K562 (cell line): ENCODE measurements at regions not wholly inside any gene's neighbourhood (a gene's known extent, or its start where the extent isn't known, plus 50 kb on each side); places are given as distances from the start of the nearest gene placed in this dataset.

Experiments used
- ATAC-seq: fragments of 200-7000 bp; cut with Tn5 transposase; 3 replicates; pipeline ENCODE4 v1.9.1; 2020; ENCODE audit warnings: moderate library complexity
- BruUV-seq: library from RNA; stranded (reverse); fragments of 400-500 nt; replicated peaks from 2 replicates; lab custom pipeline; 2021; lab: Mats Ljungman, UMichigan
- CTCF ChIA-PET: fragments of 300-600 bp; formaldehyde crosslinking; extraction: SDS; loops from one replicate; lab custom pipeline; 2021; ENCODE audit warnings: low intra/inter-chr PET ratio; lab: Yijun Ruan, JAX
- POLR2A ChIA-PET: fragments of 300-600, 350-650 bp; sonication (Branson Sonifier 250); formaldehyde crosslinking; extraction: SDS; loops from one replicate; lab custom pipeline; 2021; ENCODE audit warnings: antibody characterized with exemption, inconsistent platforms; lab: Yijun Ruan, JAX
- DNase-seq, 4 experiments: peaks; one replicate each; pipeline versions ENCODE4 v3.0.0 to v3.0.0-alpha.2; 2011 to 2018; ENCODE audit warnings: low spot score in 3 of 4, mixed read lengths in 3 of 4; ENCODE audit errors: extremely low read depth in 1 of 4
- FAIRE-seq: peaks from 2 replicates; lab custom pipeline; 2011; peaks lifted over from hg19 to GRCh38; lab: Jason Lieb, UNC
- H2AFZ ChIP-seq: 2 replicates; pipeline ENCODE4 v1.6.0; 2011; ENCODE audit warnings: low read depth, low read length, control low read depth, inconsistent platforms
- H3K27ac ChIP-seq: fragments of 200-600 bp; 3 replicates; pipeline ENCODE4 v1.8.0; 2011; ENCODE audit warnings: low read depth, mild to moderate bottlenecking, control low read depth, inconsistent platforms, low read length, moderate library complexity, mixed read lengths; ENCODE audit errors: extremely low read depth
- H3K27me3 ChIP-seq, 2 experiments: fragments of 300-600 bp in 1 of 2; 2 replicates in 1 of 2; 3 replicates in 1 of 2; pipeline versions ENCODE4 v1.6.0 to v1.8.0; 2011; ENCODE audit warnings: inconsistent platforms in 2 of 2, low read length in 2 of 2, mild to moderate bottlenecking in 1 of 2, mixed read lengths in 1 of 2, moderate library complexity in 1 of 2; ENCODE audit not compliant: control insufficient read depth in 2 of 2, insufficient read depth in 2 of 2
- H3K36me3 ChIP-seq: fragments of 300-600 bp; 3 replicates; pipeline ENCODE4 v1.8.0; 2011; ENCODE audit warnings: mild to moderate bottlenecking, low read length, inconsistent platforms; ENCODE audit not compliant: control insufficient read depth, insufficient read depth
- H3K4me1 ChIP-seq, 2 experiments: fragments of 200-600 bp in 1 of 2; replicated peaks in 1 of 2; 2 replicates in 1 of 2; 3 replicates in 1 of 2; pipeline versions ENCODE4 v1.5.1 to v1.8.0; 2011; ENCODE audit warnings: inconsistent platforms in 2 of 2, low read length in 2 of 2, mild to moderate bottlenecking in 1 of 2, mixed read lengths in 1 of 2, moderate library complexity in 1 of 2; ENCODE audit not compliant: control insufficient read depth in 2 of 2, insufficient read depth in 2 of 2
- H3K4me2 ChIP-seq: 2 replicates; pipeline ENCODE4 v1.6.1; 2011; ENCODE audit warnings: low read length, control low read depth, inconsistent platforms, mixed read lengths; ENCODE audit not compliant: insufficient read depth
- H3K4me3 ChIP-seq: fragments of 200-600 bp; sonication (generic), shearing (Covaris generic); 2 replicates; pipeline ENCODE4 v1.5.1; 2016; ENCODE audit warnings: control low read depth, inconsistent platforms
- H3K79me2 ChIP-seq: fragments of 200-600 bp; 3 replicates; pipeline ENCODE4 v1.8.0; 2011; ENCODE audit warnings: low read length, inconsistent platforms; ENCODE audit not compliant: control insufficient read depth, insufficient read depth
- H3K9ac ChIP-seq, 2 experiments: 2 replicates each; pipeline versions ENCODE4 v1.6.0 to v1.6.1; 2011; ENCODE audit warnings: low read depth in 2 of 2, low read length in 2 of 2, control low read depth in 1 of 2, inconsistent platforms in 1 of 2, mild to moderate bottlenecking in 1 of 2, mixed read lengths in 1 of 2; ENCODE audit not compliant: insufficient read depth in 1 of 2
- H3K9me1 ChIP-seq: one replicate; pipeline ENCODE4 v1.6.0; 2011; ENCODE audit warnings: inconsistent platforms, mild to moderate bottlenecking, low read length, moderate library complexity; ENCODE audit not compliant: control insufficient read depth, insufficient read depth
- H3K9me3 ChIP-seq: replicated peaks from 2 replicates; pipeline ENCODE4 v1.5.1; 2011; ENCODE audit warnings: low read depth, low read length, inconsistent platforms; ENCODE audit not compliant: control insufficient read depth, insufficient read depth
- H4K20me1 ChIP-seq: replicated peaks from 2 replicates; pipeline ENCODE4 v1.6.1; 2011; ENCODE audit warnings: low read length, inconsistent platforms, mixed read lengths; ENCODE audit not compliant: control insufficient read depth, insufficient read depth
- CXXC5 ChIP-seq: fragments of 250-450 bp; sonication (Bioruptor Pico); IDR thresholded peaks from 2 replicates; pipeline ENCODE4 v1.8.0; 2022; ENCODE audit warnings: inconsistent platforms, mild to moderate bottlenecking, moderate library complexity
- DDX20 ChIP-seq: fragments of 450-650 bp; IDR thresholded peaks from 2 replicates; pipeline ENCODE4 v1.6.1; 2016; ENCODE audit warnings: missing genetic modification characterization, low read depth, mild to moderate bottlenecking, missing compliant biosample characterization, moderate library complexity
- ELF2 ChIP-seq: fragments of 250-450 bp; sonication (Bioruptor Pico); IDR thresholded peaks from 2 replicates; pipeline ENCODE4 v1.5.0; 2021; ENCODE audit warnings: mild to moderate bottlenecking
- FOXK1 ChIP-seq: sonication (generic); formaldehyde crosslinking; IDR thresholded peaks from 2 replicates; pipeline ENCODE4 v1.8.0; 2022; ENCODE audit warnings: missing genetic modification reagents, mild to moderate bottlenecking, borderline replicate concordance
- FOXM1 ChIP-seq, 2 experiments: fragments of 450-650 bp in 1 of 2; sonication (generic) in 1 of 2; formaldehyde crosslinking in 1 of 2; IDR thresholded peaks; 2 replicates each; pipeline versions ENCODE4 v1.6.1 to v1.9.0; 2017 to 2022; ENCODE audit warnings: low read depth in 2 of 2, mild to moderate bottlenecking in 2 of 2, missing genetic modification reagents in 1 of 2, moderate library complexity in 1 of 2
- ILK ChIP-seq: fragments of 450-650 bp; IDR thresholded peaks from 2 replicates; pipeline ENCODE4 v1.6.1; 2016; ENCODE audit warnings: missing genetic modification characterization, low read depth, mild to moderate bottlenecking, missing compliant biosample characterization, moderate library complexity, borderline replicate concordance
- OTX1 ChIP-seq: fragments of 450-650 bp; formaldehyde crosslinking; IDR thresholded peaks from 2 replicates; pipeline ENCODE4 v1.4.0; 2022; ENCODE audit warnings: mild to moderate bottlenecking
- POLR2G ChIP-seq: fragments of 200-400 bp; formaldehyde crosslinking; IDR thresholded peaks from 2 replicates; pipeline ENCODE4 v1.6.1; 2017; ENCODE audit warnings: low read depth, mild to moderate bottlenecking, antibody characterized with exemption, low read length, moderate library complexity
- SAFB ChIP-seq: fragments of 200-400 bp; formaldehyde crosslinking; IDR thresholded peaks from 2 replicates; pipeline ENCODE4 v1.6.1; 2017; ENCODE audit warnings: low read depth, low read length, borderline replicate concordance
- TAF7 ChIP-seq: fragments of 450-650 bp; IDR thresholded peaks from 2 replicates; pipeline ENCODE4 v1.6.1; 2016; ENCODE audit warnings: missing genetic modification characterization, missing compliant biosample characterization
- ZNF212 ChIP-seq: fragments of 450-650 bp; formaldehyde crosslinking; IDR thresholded peaks from 2 replicates; pipeline ENCODE4 v1.4.0; 2020; ENCODE audit warnings: mild to moderate bottlenecking
- ZNF584 ChIP-seq: fragments of 200-800 bp; sonication (Bioruptor generic); IDR thresholded peaks from 2 replicates; pipeline ENCODE4 v1.6.1; 2016; ENCODE audit warnings: low read depth, mild to moderate bottlenecking, missing genetic modification characterization, missing compliant biosample characterization
- WGBS: fragments of 100-300 bp; shearing (Covaris generic); methylation state at CpG from one replicate; pipeline ENCODE4 v1.1.6; 2016; ENCODE audit warnings: low coverage, mixed read lengths; ENCODE audit not compliant: insufficient coverage; ENCODE audit errors: missing lambda C conversion rate; 5-methylcytosine and 5-hydroxymethylcytosine counted together
- in situ Hi-C: fragments of 300-500 bp; cut with MboI; formaldehyde crosslinking; loops from 4 replicates; pipeline ENCODE4 v1.15.0; 2018; ENCODE audit warnings: inconsistent platforms, mixed read lengths
- intact Hi-C: fragments of 100-400 bp; cut with micrococcal nuclease; formaldehyde crosslinking; loops from 2 replicates; pipeline ENCODE4 v1.14.2; 2022
- TF ChIP-seq, protein P1 (sequence below): fragments of 200-800 bp; sonication (Bioruptor generic); IDR thresholded peaks from 2 replicates; pipeline ENCODE4 v1.6.1; 2016; ENCODE audit warnings: missing genetic modification characterization, missing compliant biosample characterization

- no peaks in the 10 kb centered on the region for H3K79me2 ChIP-seq
- WGBS = 0% methylated on average over 1 of the region's 1 CpG
Measured at GRCh38 chr1:188269956-188270355, 1441.2 kb downstream of the PLA2G4A start.

More at GRCh38 chr1:188269956-188270355, 1441.2 kb downstream of the PLA2G4A start:
- Histone ChIP-seq H3K9me3 (peaks cover 3% of the 10 kb centered on the region), H3K9me1 (no peaks in the 10 kb centered on the region), H2AFZ (no peak overlapping the region), H3K27ac (no peak overlapping the region), H3K4me1 (no peaks in the 10 kb centered on the region), H4K20me1 (no peaks in the 10 kb centered on the region), H3K36me3 (no peaks in the 10 kb centered on the region), H3K4me2 (no peak overlapping the region), H3K9ac (no peak overlapping the region), H3K4me3 (no peak overlapping the region), H3K27me3 (no peaks in the 10 kb centered on the region)
- ChIA-PET POLR2A (no interaction called here), CTCF (no interaction called here)
- in situ Hi-C loops (no loop called here), intact Hi-C loops (no loop called here)
- BruUV-seq = no TSS peak
- no peak for TF ChIP-seq SAFB
- TF ChIP-seq, protein P1, sequence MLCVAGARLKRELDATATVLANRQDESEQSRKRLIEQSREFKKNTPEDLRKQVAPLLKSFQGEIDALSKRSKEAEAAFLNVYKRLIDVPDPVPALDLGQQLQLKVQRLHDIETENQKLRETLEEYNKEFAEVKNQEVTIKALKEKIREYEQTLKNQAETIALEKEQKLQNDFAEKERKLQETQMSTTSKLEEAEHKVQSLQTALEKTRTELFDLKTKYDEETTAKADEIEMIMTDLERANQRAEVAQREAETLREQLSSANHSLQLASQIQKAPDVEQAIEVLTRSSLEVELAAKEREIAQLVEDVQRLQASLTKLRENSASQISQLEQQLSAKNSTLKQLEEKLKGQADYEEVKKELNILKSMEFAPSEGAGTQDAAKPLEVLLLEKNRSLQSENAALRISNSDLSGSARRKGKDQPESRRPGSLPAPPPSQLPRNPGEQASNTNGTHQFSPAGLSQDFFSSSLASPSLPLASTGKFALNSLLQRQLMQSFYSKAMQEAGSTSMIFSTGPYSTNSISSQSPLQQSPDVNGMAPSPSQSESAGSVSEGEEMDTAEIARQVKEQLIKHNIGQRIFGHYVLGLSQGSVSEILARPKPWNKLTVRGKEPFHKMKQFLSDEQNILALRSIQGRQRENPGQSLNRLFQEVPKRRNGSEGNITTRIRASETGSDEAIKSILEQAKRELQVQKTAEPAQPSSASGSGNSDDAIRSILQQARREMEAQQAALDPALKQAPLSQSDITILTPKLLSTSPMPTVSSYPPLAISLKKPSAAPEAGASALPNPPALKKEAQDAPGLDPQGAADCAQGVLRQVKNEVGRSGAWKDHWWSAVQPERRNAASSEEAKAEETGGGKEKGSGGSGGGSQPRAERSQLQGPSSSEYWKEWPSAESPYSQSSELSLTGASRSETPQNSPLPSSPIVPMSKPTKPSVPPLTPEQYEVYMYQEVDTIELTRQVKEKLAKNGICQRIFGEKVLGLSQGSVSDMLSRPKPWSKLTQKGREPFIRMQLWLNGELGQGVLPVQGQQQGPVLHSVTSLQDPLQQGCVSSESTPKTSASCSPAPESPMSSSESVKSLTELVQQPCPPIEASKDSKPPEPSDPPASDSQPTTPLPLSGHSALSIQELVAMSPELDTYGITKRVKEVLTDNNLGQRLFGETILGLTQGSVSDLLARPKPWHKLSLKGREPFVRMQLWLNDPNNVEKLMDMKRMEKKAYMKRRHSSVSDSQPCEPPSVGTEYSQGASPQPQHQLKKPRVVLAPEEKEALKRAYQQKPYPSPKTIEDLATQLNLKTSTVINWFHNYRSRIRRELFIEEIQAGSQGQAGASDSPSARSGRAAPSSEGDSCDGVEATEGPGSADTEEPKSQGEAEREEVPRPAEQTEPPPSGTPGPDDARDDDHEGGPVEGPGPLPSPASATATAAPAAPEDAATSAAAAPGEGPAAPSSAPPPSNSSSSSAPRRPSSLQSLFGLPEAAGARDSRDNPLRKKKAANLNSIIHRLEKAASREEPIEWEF (CRISPR knock-in tag) = no peak
- no peak for TF ChIP-seq CXXC5 (CRISPR knock-in tag)
- no peak for TF ChIP-seq ILK (tag)
- no peak for TF ChIP-seq OTX1 (CRISPR knock-in tag)
- TF ChIP-seq FOXM1 (IDR thresholded peaks at IDR 0.05; ENCODE audit: low read depth) = no peak
- TF ChIP-seq FOXM1 (CRISPR knock-in tag; IDR thresholded peaks at IDR 0.05; ENCODE audit: low read depth) = no peak
- TF ChIP-seq ZNF584 = no peak
- TF ChIP-seq ELF2 (CRISPR knock-in tag) = no peak
- TF ChIP-seq FOXK1 (CRISPR knock-in tag) = no peak
- no peak for TF ChIP-seq DDX20 (tag)
- TF ChIP-seq TAF7 (tag) = no peak
- TF ChIP-seq POLR2G = no peak
- no peak for TF ChIP-seq ZNF212
- no peak for FAIRE-seq
- DNase-seq = no peak
- no peak for ATAC-seq
